ENCODE measurements at regions not wholly inside any gene's neighbourhood (a gene's known extent, or its start where the extent isn't known, plus 50 kb on each side); places are given as distances from the start of the nearest gene placed in this dataset.

DNA sequence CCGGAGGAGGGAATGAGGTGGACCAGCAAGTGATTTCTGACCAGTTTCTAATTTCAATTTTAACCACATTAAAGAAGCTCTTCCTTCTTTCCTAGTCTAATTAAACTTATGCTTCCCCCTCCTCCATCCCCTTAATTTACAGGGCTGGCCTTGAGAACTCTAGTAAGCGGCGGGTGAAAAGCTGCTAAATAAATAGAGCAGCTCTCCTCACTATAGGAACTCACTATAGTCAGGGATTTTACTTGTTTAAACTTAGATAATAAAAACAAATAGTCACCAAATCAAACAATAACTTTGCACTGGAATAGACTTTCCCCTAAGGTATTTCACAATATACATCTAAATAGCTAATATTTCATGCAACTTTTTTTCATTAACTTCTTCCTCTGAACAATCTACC lies 1838.2 kb upstream of the PRR20A start:
- no peak for TF ChIP-seq EP300 (IDR thresholded peaks at IDR 0.05)
- TF ChIP-seq, protein P1, sequence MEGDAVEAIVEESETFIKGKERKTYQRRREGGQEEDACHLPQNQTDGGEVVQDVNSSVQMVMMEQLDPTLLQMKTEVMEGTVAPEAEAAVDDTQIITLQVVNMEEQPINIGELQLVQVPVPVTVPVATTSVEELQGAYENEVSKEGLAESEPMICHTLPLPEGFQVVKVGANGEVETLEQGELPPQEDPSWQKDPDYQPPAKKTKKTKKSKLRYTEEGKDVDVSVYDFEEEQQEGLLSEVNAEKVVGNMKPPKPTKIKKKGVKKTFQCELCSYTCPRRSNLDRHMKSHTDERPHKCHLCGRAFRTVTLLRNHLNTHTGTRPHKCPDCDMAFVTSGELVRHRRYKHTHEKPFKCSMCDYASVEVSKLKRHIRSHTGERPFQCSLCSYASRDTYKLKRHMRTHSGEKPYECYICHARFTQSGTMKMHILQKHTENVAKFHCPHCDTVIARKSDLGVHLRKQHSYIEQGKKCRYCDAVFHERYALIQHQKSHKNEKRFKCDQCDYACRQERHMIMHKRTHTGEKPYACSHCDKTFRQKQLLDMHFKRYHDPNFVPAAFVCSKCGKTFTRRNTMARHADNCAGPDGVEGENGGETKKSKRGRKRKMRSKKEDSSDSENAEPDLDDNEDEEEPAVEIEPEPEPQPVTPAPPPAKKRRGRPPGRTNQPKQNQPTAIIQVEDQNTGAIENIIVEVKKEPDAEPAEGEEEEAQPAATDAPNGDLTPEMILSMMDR (IDR thresholded peaks at IDR 0.05) = no peak
- TF ChIP-seq POLR2AphosphoS5 (IDR thresholded peaks at IDR 0.05) = no peak
- TF ChIP-seq POLR2A (IDR thresholded peaks at IDR 0.05) = no peak
- Histone ChIP-seq H3K4me3 (no peak overlapping the region), H3K27ac (no peak overlapping the region), H3K9me3 (no peaks in the 10 kb centered on the region), H3K27me3 (no peaks in the 10 kb centered on the region), H3K36me3 (no peaks in the 10 kb centered on the region), H3K4me1 (no peaks in the 10 kb centered on the region)
- WGBS, 5 donors = 34 to 54% (median 43%) methylated on average over 3 of the region's 3 CpGs
- DNase-seq = peak in 1 of 2 donors; percentile 19
- intact Hi-C loops (cut with DNase I; ENCODE audit: low total_unique reads) = no loop called here

DNA sequence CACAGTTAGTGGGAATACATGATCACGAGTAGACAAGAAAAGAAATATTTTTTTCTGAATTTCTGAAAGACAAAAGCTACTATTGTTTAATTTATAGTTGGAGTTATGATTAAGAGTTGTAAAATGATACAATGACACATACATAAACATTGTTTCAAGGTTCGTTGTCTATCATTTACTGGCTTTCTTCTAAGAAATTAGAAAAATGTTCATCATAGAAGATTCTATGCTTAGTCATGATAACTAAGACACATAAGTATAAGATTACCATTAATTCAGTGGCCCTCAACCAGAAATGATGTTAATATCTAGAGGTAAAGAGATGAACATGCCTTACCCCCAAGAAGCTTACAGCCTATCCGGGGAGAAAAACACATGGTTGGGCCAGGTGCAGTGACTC lies 1832.8 kb upstream of the PRR20A start:
- DNase-seq = no peak
- WGBS, 5 donors = 77 to 85% (median 81%) methylated on average over 3 of the region's 3 CpGs

DNA sequence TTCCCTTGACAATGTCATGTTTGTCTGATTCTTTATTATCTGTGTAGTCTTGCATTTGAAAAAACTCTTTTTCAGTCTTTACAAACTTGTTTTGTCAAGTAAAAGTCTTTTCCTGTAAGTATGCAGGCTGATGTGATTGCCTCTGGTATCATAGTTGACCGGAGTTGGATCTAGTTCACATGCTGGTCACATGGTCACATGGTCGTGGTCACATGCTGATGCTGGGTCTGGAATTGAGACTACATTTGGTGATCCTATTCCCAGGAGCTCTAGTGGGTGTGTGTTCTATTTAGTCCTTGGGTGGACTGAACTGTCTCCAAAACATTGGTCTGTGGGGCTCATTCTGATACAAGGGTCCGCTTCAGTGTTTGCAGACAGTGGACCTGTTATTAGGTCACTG lies 1798.8 kb upstream of the PRR20A start:
- intact Hi-C loops (cut with DNase I; ENCODE audit: low total_unique reads) = no loop called here
- H3K36me3 ChIP-seq = no peaks in the 10 kb centered on the region
- WGBS, 5 donors = 82 to 89% (median 85%) methylated on average over 3 of the region's 3 CpGs
- no peaks in the 10 kb centered on the region for H3K9me3 ChIP-seq
- no peak overlapping the region for H3K4me3 ChIP-seq
- TF ChIP-seq, protein P1 (IDR thresholded peaks at IDR 0.05) = no peak
- TF ChIP-seq POLR2AphosphoS5 (IDR thresholded peaks at IDR 0.05) (no peak), EP300 (IDR thresholded peaks at IDR 0.05) (no peak), POLR2A (IDR thresholded peaks at IDR 0.05) (no peak)
- H3K27ac ChIP-seq = no peak overlapping the region
- no peak for DNase-seq
- no peaks in the 10 kb centered on the region for H3K27me3 ChIP-seq
- no peaks in the 10 kb centered on the region for H3K4me1 ChIP-seq

More for the DNA sequence above, 1832.8 kb upstream of the PRR20A start:
- no peaks in the 10 kb centered on the region for H3K9me3 ChIP-seq
- H3K27me3 ChIP-seq = no peaks in the 10 kb centered on the region
- no peak overlapping the region for H3K27ac ChIP-seq
- no peaks in the 10 kb centered on the region for H3K36me3 ChIP-seq
- no peaks in the 10 kb centered on the region for H3K4me1 ChIP-seq
- TF ChIP-seq, protein P1 (IDR thresholded peaks at IDR 0.05) = no peak
- no peak for TF ChIP-seq EP300 (IDR thresholded peaks at IDR 0.05)
- TF ChIP-seq POLR2AphosphoS5 (IDR thresholded peaks at IDR 0.05) = no peak
- TF ChIP-seq POLR2A (IDR thresholded peaks at IDR 0.05) = no peak
- no peak overlapping the region for H3K4me3 ChIP-seq
- intact Hi-C loops (cut with DNase I; ENCODE audit: low total_unique reads) = no loop called here

DNA sequence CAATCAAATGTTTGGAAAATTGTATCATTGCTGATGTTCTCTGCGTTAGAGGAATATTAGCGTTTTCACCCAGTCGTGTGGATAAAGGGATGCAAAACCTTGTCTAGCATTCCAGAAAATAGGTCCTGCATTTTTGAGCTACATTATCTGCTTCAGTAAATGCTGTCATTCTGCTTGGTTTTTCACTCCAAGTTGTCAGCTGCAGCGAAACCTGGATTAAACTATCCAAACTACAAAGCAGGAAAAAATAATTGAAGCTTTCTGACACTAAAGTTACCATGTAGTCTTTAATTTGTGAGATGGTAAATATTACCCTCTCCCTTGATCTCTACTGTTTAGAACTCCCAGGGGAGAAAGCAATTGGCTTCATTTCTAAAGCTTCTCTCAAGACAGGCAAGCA lies 1795.5 kb upstream of the PRR20A start:
- WGBS, 5 donors = 79 to 90% (median 85%) methylated on average over 4 of the region's 4 CpGs
- H3K27me3 ChIP-seq = no peaks in the 10 kb centered on the region
- TF ChIP-seq POLR2AphosphoS5 (IDR thresholded peaks at IDR 0.05) (no peak), POLR2A (IDR thresholded peaks at IDR 0.05) (no peak), EP300 (IDR thresholded peaks at IDR 0.05) (no peak)
- TF ChIP-seq, protein P1 (IDR thresholded peaks at IDR 0.05) = no peak

More for the DNA sequence above, 1795.5 kb upstream of the PRR20A start:
- no peaks in the 10 kb centered on the region for H3K4me1 ChIP-seq
- H3K36me3 ChIP-seq = no peaks in the 10 kb centered on the region
- no peaks in the 10 kb centered on the region for H3K9me3 ChIP-seq
- no peak overlapping the region for H3K27ac ChIP-seq
- no peak overlapping the region for H3K4me3 ChIP-seq
- intact Hi-C loops (cut with DNase I; ENCODE audit: low total_unique reads) = no loop called here
- no peak for DNase-seq

Data from stomach (tissue), 8 donors.